ENCODE measurements at regions not wholly inside any gene's neighbourhood (a gene's known extent, or its start where the extent isn't known, plus 50 kb on each side); places are given as distances from the start of the nearest gene placed in this dataset.
A peak's percentile ranks its signal among the peaks of the same experiment; 100 is the strongest.
"Not testable (repeated sequence)": the region's sequence is repeated elsewhere in the genome, so short reads cannot be mapped to it uniquely, and the experiment has no call there.

GRCh38 chr5:92687821-92688722, 892.9 kb downstream of the NR2F1-AS1 start:
- 75% methylated on average over 8 of the region's 8 CpGs for WGBS

GRCh38 chr5:92678640-92679039, 902.4 kb downstream of the NR2F1-AS1 start:
- Histone ChIP-seq H3K9me3 (ENCODE audit: insufficient read depth, low read depth, low read length) (no peaks in the 10 kb centered on the region), H3K4me1 (ENCODE audit: insufficient read depth, low read length) (peaks cover 9% of the 10 kb centered on the region; the same call in 1 of the 2 replicates), H3K36me3 (ENCODE audit: insufficient read depth, low read length) (no peaks in the 10 kb centered on the region), H3K27ac (ENCODE audit: low read depth, low read length) (no peak overlapping the region), H3K4me3 (ENCODE audit: low read length) (no peak overlapping the region), H3K27me3 (ENCODE audit: insufficient read depth, low read length) (no peaks in the 10 kb centered on the region), H3K9ac (ENCODE audit: low read depth, low read length) (no peak overlapping the region)
- WGBS = 93% methylated on average over 1 of the region's 2 CpGs

More at GRCh38 chr5:92687821-92688722, 892.9 kb downstream of the NR2F1-AS1 start:
- H3K4me1 ChIP-seq (ENCODE audit: insufficient read depth, low read length) = no peaks in the 10 kb centered on the region
- H3K36me3 ChIP-seq (ENCODE audit: insufficient read depth, low read length) = no peaks in the 10 kb centered on the region
- no peak overlapping the region for H3K27ac ChIP-seq (ENCODE audit: low read depth, low read length)
- no peak overlapping the region for H3K9ac ChIP-seq (ENCODE audit: low read depth, low read length)
- no peaks in the 10 kb centered on the region for H3K27me3 ChIP-seq (ENCODE audit: insufficient read depth, low read length)
- no peaks in the 10 kb centered on the region for H3K9me3 ChIP-seq (ENCODE audit: insufficient read depth, low read depth, low read length)
- H3K4me3 ChIP-seq (ENCODE audit: low read length) = no peak overlapping the region

GRCh38 chr5:92676215-92677165, 904.5 kb downstream of the NR2F1-AS1 start:
- no peaks in the 10 kb centered on the region for H3K27me3 ChIP-seq (ENCODE audit: insufficient read depth, low read length)
- no peaks in the 10 kb centered on the region for H3K36me3 ChIP-seq (ENCODE audit: insufficient read depth, low read length)
- H3K27ac ChIP-seq (ENCODE audit: low read depth, low read length) = no peak overlapping the region
- no peaks in the 10 kb centered on the region for H3K9me3 ChIP-seq (ENCODE audit: insufficient read depth, low read depth, low read length)
- H3K4me3 ChIP-seq (ENCODE audit: low read length) = no peak overlapping the region
- H3K4me1 ChIP-seq (ENCODE audit: insufficient read depth, low read length) = peaks cover 9% of the 10 kb centered on the region; the same call in 1 of the 2 replicates
- WGBS = 93% methylated on average over 8 of the region's 8 CpGs
- H3K9ac ChIP-seq (ENCODE audit: low read depth, low read length) = no peak overlapping the region

GRCh38 chr5:92674321-92674720, 906.7 kb downstream of the NR2F1-AS1 start:
- Histone ChIP-seq H3K9me3 (ENCODE audit: insufficient read depth, low read depth, low read length) (no peaks in the 10 kb centered on the region), H3K27me3 (ENCODE audit: insufficient read depth, low read length) (no peaks in the 10 kb centered on the region), H3K27ac (ENCODE audit: low read depth, low read length) (0 out of 2 replicates have a peak overlapping the region, but pooled peaks have one; percentile 3), H3K36me3 (ENCODE audit: insufficient read depth, low read length) (no peaks in the 10 kb centered on the region), H3K4me1 (ENCODE audit: insufficient read depth, low read length) (peaks cover 9% of the 10 kb centered on the region; the same call in 1 of the 2 replicates), H3K9ac (ENCODE audit: low read depth, low read length) (no peak overlapping the region), H3K4me3 (ENCODE audit: low read length) (no peak overlapping the region)
- WGBS = 81% methylated on average over 2 of the region's 2 CpGs

- H3K36me3 ChIP-seq (ENCODE audit: insufficient read depth, low read length) = no peaks in the 10 kb centered on the region
- no peaks in the 10 kb centered on the region for H3K9me3 ChIP-seq (ENCODE audit: insufficient read depth, low read depth, low read length)
- no peaks in the 10 kb centered on the region for H3K4me1 ChIP-seq (ENCODE audit: insufficient read depth, low read length)
- H3K27ac ChIP-seq (ENCODE audit: low read depth, low read length) = no peak overlapping the region
- no peak overlapping the region for H3K4me3 ChIP-seq (ENCODE audit: low read length)
- H3K9ac ChIP-seq (ENCODE audit: low read depth, low read length) = no peak overlapping the region
- no peaks in the 10 kb centered on the region for H3K27me3 ChIP-seq (ENCODE audit: insufficient read depth, low read length)
- WGBS = 100% methylated on average over 1 of the region's 1 CpG
These were observed 915.5 kb downstream of the NR2F1-AS1 start for GRCh38 chr5:92665506-92665905.

- 90% methylated on average over 3 of the region's 3 CpGs for WGBS
- no peaks in the 10 kb centered on the region for H3K9me3 ChIP-seq (ENCODE audit: insufficient read depth, low read depth, low read length)
- H3K27me3 ChIP-seq (ENCODE audit: insufficient read depth, low read length) = no peaks in the 10 kb centered on the region
- no peak overlapping the region for H3K27ac ChIP-seq (ENCODE audit: low read depth, low read length)
- no peaks in the 10 kb centered on the region for H3K36me3 ChIP-seq (ENCODE audit: insufficient read depth, low read length)
- no peak overlapping the region for H3K9ac ChIP-seq (ENCODE audit: low read depth, low read length)
- H3K4me3 ChIP-seq (ENCODE audit: low read length) = no peak overlapping the region
- H3K4me1 ChIP-seq (ENCODE audit: insufficient read depth, low read length) = 0 out of 2 replicates have a peak, but pooled peaks cover 3% of the 10 kb centered on the region
These were observed 918.3 kb downstream of the NR2F1-AS1 start for GRCh38 chr5:92662741-92663140.

GRCh38 chr5:92659246-92659645, 921.8 kb downstream of the NR2F1-AS1 start:
- H3K4me1 ChIP-seq (ENCODE audit: insufficient read depth, low read length) = 0 out of 2 replicates have a peak, but pooled peaks cover 3% of the 10 kb centered on the region
- no peak overlapping the region for H3K4me3 ChIP-seq (ENCODE audit: low read length)
- no peaks in the 10 kb centered on the region for H3K27me3 ChIP-seq (ENCODE audit: insufficient read depth, low read length)
- no peaks in the 10 kb centered on the region for H3K9me3 ChIP-seq (ENCODE audit: insufficient read depth, low read depth, low read length)
- H3K27ac ChIP-seq (ENCODE audit: low read depth, low read length) = no peak overlapping the region
- no peak overlapping the region for H3K9ac ChIP-seq (ENCODE audit: low read depth, low read length)
- H3K36me3 ChIP-seq (ENCODE audit: insufficient read depth, low read length) = no peaks in the 10 kb centered on the region

GRCh38 chr5:92654601-92655000, 926.4 kb downstream of the NR2F1-AS1 start:
- H3K9me3 ChIP-seq (ENCODE audit: insufficient read depth, low read depth, low read length); H3K27me3 ChIP-seq (ENCODE audit: insufficient read depth, low read length); H3K4me3 ChIP-seq (ENCODE audit: low read length); H3K36me3 ChIP-seq (ENCODE audit: insufficient read depth, low read length); H3K4me1 ChIP-seq (ENCODE audit: insufficient read depth, low read length); H3K9ac ChIP-seq (ENCODE audit: low read depth, low read length); H3K27ac ChIP-seq (ENCODE audit: low read depth, low read length): not testable (repeated sequence)
- WGBS = 100% methylated on average over 3 of the region's 3 CpGs

- no peak overlapping the region for H3K27ac ChIP-seq (ENCODE audit: low read depth, low read length)
- WGBS = 80% methylated on average over 1 of the region's 2 CpGs
These were observed 927.1 kb downstream of the NR2F1-AS1 start for GRCh38 chr5:92653730-92654461.

GRCh38 chr5:92652756-92653155, 928.3 kb downstream of the NR2F1-AS1 start:
- H3K9ac ChIP-seq (ENCODE audit: low read depth, low read length) = no peak overlapping the region
- 92% methylated on average over 1 of the region's 1 CpG for WGBS
- no peaks in the 10 kb centered on the region for H3K4me1 ChIP-seq (ENCODE audit: insufficient read depth, low read length)
- H3K4me3 ChIP-seq (ENCODE audit: low read length) = no peak overlapping the region
- no peaks in the 10 kb centered on the region for H3K27me3 ChIP-seq (ENCODE audit: insufficient read depth, low read length)
- no peak overlapping the region for H3K27ac ChIP-seq (ENCODE audit: low read depth, low read length)
- H3K9me3 ChIP-seq (ENCODE audit: insufficient read depth, low read depth, low read length) = no peaks in the 10 kb centered on the region
- H3K36me3 ChIP-seq (ENCODE audit: insufficient read depth, low read length) = no peaks in the 10 kb centered on the region

More at GRCh38 chr5:92653730-92654461, 927.1 kb downstream of the NR2F1-AS1 start:
- Histone ChIP-seq H3K4me3 (ENCODE audit: low read length) (no peak overlapping the region), H3K9me3 (ENCODE audit: insufficient read depth, low read depth, low read length) (no peaks in the 10 kb centered on the region), H3K4me1 (ENCODE audit: insufficient read depth, low read length) (no peaks in the 10 kb centered on the region), H3K27me3 (ENCODE audit: insufficient read depth, low read length) (no peaks in the 10 kb centered on the region), H3K36me3 (ENCODE audit: insufficient read depth, low read length) (no peaks in the 10 kb centered on the region), H3K9ac (ENCODE audit: low read depth, low read length) (no peak overlapping the region)
